ENCODE measurements at regions not wholly inside any gene's neighbourhood (a gene's known extent, or its start where the extent isn't known, plus 50 kb on each side); places are given as distances from the start of the nearest gene placed in this dataset.
"Not testable (repeated sequence)": the region's sequence is repeated elsewhere in the genome, so short reads cannot be mapped to it uniquely, and the experiment has no call there.

DNA sequence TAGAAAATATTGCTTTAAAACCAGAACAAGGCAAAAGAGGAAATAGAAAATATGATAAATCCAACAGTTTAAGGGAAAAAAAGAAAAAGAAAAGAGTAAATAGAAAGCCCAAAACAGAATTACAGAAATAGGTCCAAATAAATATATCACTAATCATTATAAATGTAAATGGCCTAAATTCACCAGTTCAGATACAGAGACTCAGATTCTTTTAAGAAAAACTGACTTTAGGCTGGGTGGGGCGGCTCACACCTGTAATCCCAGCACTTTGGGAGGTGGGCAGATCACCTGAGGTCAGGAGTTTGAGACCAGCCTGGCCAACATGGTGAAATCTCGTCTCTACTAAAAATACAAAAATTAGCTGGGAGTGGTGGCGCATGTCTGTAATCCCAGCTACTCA lies 79.7 kb upstream of the RASGRP1 start:
- TF ChIP-seq POLR2A (IDR thresholded peaks at IDR 0.05), result not testable (repeated sequence)
- TF ChIP-seq, protein P1, sequence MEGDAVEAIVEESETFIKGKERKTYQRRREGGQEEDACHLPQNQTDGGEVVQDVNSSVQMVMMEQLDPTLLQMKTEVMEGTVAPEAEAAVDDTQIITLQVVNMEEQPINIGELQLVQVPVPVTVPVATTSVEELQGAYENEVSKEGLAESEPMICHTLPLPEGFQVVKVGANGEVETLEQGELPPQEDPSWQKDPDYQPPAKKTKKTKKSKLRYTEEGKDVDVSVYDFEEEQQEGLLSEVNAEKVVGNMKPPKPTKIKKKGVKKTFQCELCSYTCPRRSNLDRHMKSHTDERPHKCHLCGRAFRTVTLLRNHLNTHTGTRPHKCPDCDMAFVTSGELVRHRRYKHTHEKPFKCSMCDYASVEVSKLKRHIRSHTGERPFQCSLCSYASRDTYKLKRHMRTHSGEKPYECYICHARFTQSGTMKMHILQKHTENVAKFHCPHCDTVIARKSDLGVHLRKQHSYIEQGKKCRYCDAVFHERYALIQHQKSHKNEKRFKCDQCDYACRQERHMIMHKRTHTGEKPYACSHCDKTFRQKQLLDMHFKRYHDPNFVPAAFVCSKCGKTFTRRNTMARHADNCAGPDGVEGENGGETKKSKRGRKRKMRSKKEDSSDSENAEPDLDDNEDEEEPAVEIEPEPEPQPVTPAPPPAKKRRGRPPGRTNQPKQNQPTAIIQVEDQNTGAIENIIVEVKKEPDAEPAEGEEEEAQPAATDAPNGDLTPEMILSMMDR (IDR thresholded peaks at IDR 0.05 in 8 of 11, conservative IDR thresholded peaks at IDR 0.05 in 3 of 11), result not testable (repeated sequence)

Measured in spleen (tissue), 7 donors.